ENCODE measurements at regions not wholly inside any gene's neighbourhood (a gene's known extent, or its start where the extent isn't known, plus 50 kb on each side); places are given as distances from the start of the nearest gene placed in this dataset.

DNA sequence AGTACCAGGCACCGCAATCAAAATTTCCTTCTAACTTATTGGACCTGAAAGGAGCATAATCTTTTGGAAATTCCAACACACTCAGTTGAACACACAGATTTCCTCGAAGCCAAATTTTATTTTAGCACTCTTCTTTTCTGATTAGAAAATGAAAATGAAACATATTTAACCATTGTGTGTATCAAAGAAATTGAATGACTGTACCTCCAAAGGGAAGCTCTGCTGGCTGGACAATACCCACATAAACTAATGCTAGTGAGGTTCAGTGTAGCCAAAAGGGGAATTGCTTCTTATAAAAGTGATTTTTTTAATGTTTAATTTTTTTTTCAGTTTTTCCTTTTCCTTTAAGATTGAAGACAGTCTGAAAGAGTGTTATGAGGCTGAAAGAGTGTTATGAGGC is 239.6 kb upstream of the NREP start:
- H3K36me3 ChIP-seq (ENCODE audit: control insufficient read depth in 2 of 3, insufficient read depth in 3 of 3, low read length in 3 of 3): no peaks in the 10 kb centered on the region
- intact Hi-C loops (cut with micrococcal nuclease): no loop called here
- H3K27me3 ChIP-seq (ENCODE audit: control insufficient read depth in 2 of 2, insufficient read depth in 2 of 2, low read length in 2 of 2): no peaks in the 10 kb centered on the region
- Mint-ChIP-seq H3K4me3 (no peak overlapping the region), H3K27me3 (peaks cover 0 to 27% (median 12%) of the 10 kb centered on the region in 5 donors), H3K27ac (peak overlapping the region in 1 of 9 donors; percentile 13), H3K36me3 (peaks cover 0 to 3% (median 0%) of the 10 kb centered on the region in 5 donors), H3K4me1 (no peaks in the 10 kb centered on the region), H3K9me3 (peaks cover 0 to 8% (median 2%) of the 10 kb centered on the region in 11 donors)
- ChIA-PET POLR2A (no interaction called here), CTCF (no interaction called here)
- no peak overlapping the region for H3K4me3 ChIP-seq (ENCODE audit: low read length)
- H3K9me3 ChIP-seq (ENCODE audit: control insufficient read depth in 2 of 3, low read length in 3 of 3): no peaks in the 10 kb centered on the region
- DNase-seq (no peak), ATAC-seq (no peak)
- H3K4me1 ChIP-seq (ENCODE audit: control insufficient read depth in 2 of 2, insufficient read depth in 2 of 2, low read length in 2 of 2): no peaks in the 10 kb centered on the region
- H3K27ac ChIP-seq (ENCODE audit: low read depth, low read length): no peak overlapping the region

GRCh38 chr5:111995701-111996100 is 238.7 kb upstream of the NREP start:
- CTCF ChIA-PET: no interaction called here
- Mint-ChIP-seq H3K4me1 (no peaks in the 10 kb centered on the region), H3K4me3 (no peak overlapping the region), H3K27ac (no peak overlapping the region), H3K36me3 (peaks cover 0 to 3% (median 0%) of the 10 kb centered on the region in 5 donors), H3K27me3 (peaks cover 0 to 27% (median 12%) of the 10 kb centered on the region in 5 donors), H3K9me3 (peaks cover 0 to 8% (median 2%) of the 10 kb centered on the region in 11 donors)
- DNase-seq (no peak), ATAC-seq (no peak)
- Histone ChIP-seq H3K27me3 (ENCODE audit: control insufficient read depth in 2 of 2, insufficient read depth in 2 of 2, low read length in 2 of 2) (no peaks in the 10 kb centered on the region), H3K36me3 (ENCODE audit: control insufficient read depth in 2 of 3, insufficient read depth in 3 of 3, low read length in 3 of 3) (no peaks in the 10 kb centered on the region), H3K4me3 (ENCODE audit: low read length) (no peak overlapping the region), H3K27ac (ENCODE audit: low read depth, low read length) (no peak overlapping the region), H3K9me3 (ENCODE audit: control insufficient read depth in 2 of 3, low read length in 3 of 3) (no peaks in the 10 kb centered on the region), H3K4me1 (ENCODE audit: control insufficient read depth in 2 of 2, insufficient read depth in 2 of 2, low read length in 2 of 2) (no peaks in the 10 kb centered on the region)
- POLR2A ChIA-PET: no interaction called here
- intact Hi-C loops (cut with micrococcal nuclease): no loop called here

DNA sequence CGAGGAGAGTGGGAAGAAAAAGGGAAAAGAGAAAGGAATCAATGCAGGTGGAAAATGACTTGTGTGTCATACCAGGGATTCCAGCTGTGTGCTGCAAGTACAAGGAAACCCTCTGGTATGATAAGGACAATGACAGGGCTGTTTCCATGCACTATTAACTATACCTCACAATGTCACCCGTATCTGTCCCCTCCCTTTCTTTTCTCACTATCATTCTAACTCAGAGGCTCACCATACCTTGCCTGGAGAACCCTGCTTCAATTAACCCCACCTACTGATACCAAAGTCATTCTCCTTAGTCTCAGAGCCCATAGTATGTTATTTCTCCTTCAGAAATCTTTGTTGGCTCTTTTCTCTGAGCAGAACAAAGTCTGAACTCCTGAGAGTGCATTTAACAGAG is 236.2 kb upstream of the NREP start:
- no peak overlapping the region for H3K27ac Mint-ChIP-seq
- no peak for DNase-seq
- Histone ChIP-seq H3K36me3 (ENCODE audit: control insufficient read depth in 2 of 3, insufficient read depth in 3 of 3, low read length in 3 of 3) (no peaks in the 10 kb centered on the region), H3K4me3 (ENCODE audit: low read length) (no peak overlapping the region), H3K4me1 (ENCODE audit: control insufficient read depth in 2 of 2, insufficient read depth in 2 of 2, low read length in 2 of 2) (no peaks in the 10 kb centered on the region), H3K9me3 (ENCODE audit: control insufficient read depth in 2 of 3, low read length in 3 of 3) (no peaks in the 10 kb centered on the region), H3K27ac (ENCODE audit: low read depth, low read length) (no peak overlapping the region), H3K27me3 (ENCODE audit: control insufficient read depth in 2 of 2, insufficient read depth in 2 of 2, low read length in 2 of 2) (no peaks in the 10 kb centered on the region)
- CTCF ChIA-PET: no interaction called here
- peaks cover 0 to 24% (median 11%) of the 10 kb centered on the region in 5 donors for H3K27me3 Mint-ChIP-seq
- H3K9me3 Mint-ChIP-seq: peaks cover 0 to 15% (median 8%) of the 10 kb centered on the region in 11 donors
- intact Hi-C loops (cut with micrococcal nuclease): no loop called here
- ATAC-seq: no peak
- H3K4me1 Mint-ChIP-seq: no peaks in the 10 kb centered on the region
- H3K4me3 Mint-ChIP-seq: no peak overlapping the region
- POLR2A ChIA-PET: no interaction called here
- H3K36me3 Mint-ChIP-seq: peaks cover 0 to 3% (median 0%) of the 10 kb centered on the region in 5 donors

- H3K4me1 Mint-ChIP-seq: no peaks in the 10 kb centered on the region
- POLR2A ChIA-PET: no interaction called here
These were observed 227.1 kb upstream of the NREP start for GRCh38 chr5:111984044-111984443.

GRCh38 chr5:111983459-111983858 is 226.5 kb upstream of the NREP start:
- Mint-ChIP-seq H3K27ac (no peak overlapping the region), H3K9me3 (peaks cover 0 to 8% (median 3%) of the 10 kb centered on the region in 11 donors), H3K27me3 (no peaks in the 10 kb centered on the region), H3K4me1 (no peaks in the 10 kb centered on the region), H3K36me3 (no peaks in the 10 kb centered on the region), H3K4me3 (no peak overlapping the region)
- DNase-seq (no peak), ATAC-seq (no peak)
- Histone ChIP-seq H3K4me3 (ENCODE audit: low read length) (no peak overlapping the region), H3K9me3 (ENCODE audit: control insufficient read depth in 2 of 3, low read length in 3 of 3) (no peaks in the 10 kb centered on the region), H3K27ac (ENCODE audit: low read depth, low read length) (no peak overlapping the region), H3K27me3 (ENCODE audit: control insufficient read depth in 2 of 2, insufficient read depth in 2 of 2, low read length in 2 of 2) (no peaks in the 10 kb centered on the region), H3K4me1 (ENCODE audit: control insufficient read depth in 2 of 2, insufficient read depth in 2 of 2, low read length in 2 of 2) (no peaks in the 10 kb centered on the region), H3K36me3 (ENCODE audit: control insufficient read depth in 2 of 3, insufficient read depth in 3 of 3, low read length in 3 of 3) (no peaks in the 10 kb centered on the region)
- ChIA-PET POLR2A (no interaction called here), CTCF (no interaction called here)
- intact Hi-C loops (cut with micrococcal nuclease): no loop called here

More at GRCh38 chr5:111984044-111984443, 227.1 kb upstream of the NREP start:
- no peaks in the 10 kb centered on the region for H3K36me3 ChIP-seq (ENCODE audit: control insufficient read depth in 2 of 3, insufficient read depth in 3 of 3, low read length in 3 of 3)
- Mint-ChIP-seq H3K27me3 (no peaks in the 10 kb centered on the region), H3K4me3 (no peak overlapping the region), H3K36me3 (no peaks in the 10 kb centered on the region), H3K9me3 (peaks cover 2 to 12% (median 5%) of the 10 kb centered on the region in 11 donors), H3K27ac (no peak overlapping the region)
- H3K27ac ChIP-seq (ENCODE audit: low read depth, low read length): no peak overlapping the region
- CTCF ChIA-PET: no interaction called here
- H3K4me3 ChIP-seq (ENCODE audit: low read length): no peak overlapping the region
- intact Hi-C loops (cut with micrococcal nuclease): no loop called here
- H3K27me3 ChIP-seq (ENCODE audit: control insufficient read depth in 2 of 2, insufficient read depth in 2 of 2, low read length in 2 of 2): no peaks in the 10 kb centered on the region
- DNase-seq (no peak), ATAC-seq (no peak)
- H3K4me1 ChIP-seq (ENCODE audit: control insufficient read depth in 2 of 2, insufficient read depth in 2 of 2, low read length in 2 of 2): no peaks in the 10 kb centered on the region
- no peaks in the 10 kb centered on the region for H3K9me3 ChIP-seq (ENCODE audit: control insufficient read depth in 2 of 3, low read length in 3 of 3)

DNA sequence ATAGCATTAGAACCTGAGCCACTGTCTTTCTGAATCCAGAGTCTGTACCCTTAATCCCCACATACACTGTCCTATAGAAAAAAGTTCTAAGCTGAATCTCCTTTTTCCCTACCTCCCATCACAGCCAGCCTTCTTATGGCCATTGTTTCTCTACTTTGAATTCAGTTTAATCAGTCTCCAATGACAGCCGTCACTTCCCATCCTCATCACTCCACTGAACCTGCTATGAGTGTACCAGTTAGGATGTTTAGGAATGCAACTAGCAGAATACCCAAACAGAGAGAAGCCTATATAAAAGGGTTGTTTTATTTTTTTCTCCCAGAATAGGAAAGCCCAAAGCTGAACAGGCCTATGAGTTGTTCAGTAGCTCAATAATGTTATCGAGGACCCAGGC is 220.4 kb upstream of the NREP start:
- Histone ChIP-seq H3K27me3 (ENCODE audit: control insufficient read depth in 2 of 2, insufficient read depth in 2 of 2, low read length in 2 of 2) (no peaks in the 10 kb centered on the region), H3K4me3 (ENCODE audit: low read length) (no peak overlapping the region), H3K9me3 (ENCODE audit: control insufficient read depth in 2 of 3, low read length in 3 of 3) (no peaks in the 10 kb centered on the region), H3K36me3 (ENCODE audit: control insufficient read depth in 2 of 3, insufficient read depth in 3 of 3, low read length in 3 of 3) (no peaks in the 10 kb centered on the region), H3K4me1 (ENCODE audit: control insufficient read depth in 2 of 2, insufficient read depth in 2 of 2, low read length in 2 of 2) (no peaks in the 10 kb centered on the region), H3K27ac (ENCODE audit: low read depth, low read length) (no peak overlapping the region)
- H3K4me1 Mint-ChIP-seq: no peaks in the 10 kb centered on the region
- ATAC-seq (no peak), DNase-seq (no peak)
- POLR2A ChIA-PET: no interaction called here
- no peak overlapping the region for H3K4me3 Mint-ChIP-seq
- H3K36me3 Mint-ChIP-seq: no peaks in the 10 kb centered on the region
- peaks cover 0 to 3% (median 0%) of the 10 kb centered on the region in 11 donors for H3K9me3 Mint-ChIP-seq
- H3K27ac Mint-ChIP-seq: no peak overlapping the region
- CTCF ChIA-PET: no interaction called here
- H3K27me3 Mint-ChIP-seq: peaks cover 0 to 20% (median 0%) of the 10 kb centered on the region in 5 donors
- intact Hi-C loops (cut with micrococcal nuclease): no loop called here

DNA sequence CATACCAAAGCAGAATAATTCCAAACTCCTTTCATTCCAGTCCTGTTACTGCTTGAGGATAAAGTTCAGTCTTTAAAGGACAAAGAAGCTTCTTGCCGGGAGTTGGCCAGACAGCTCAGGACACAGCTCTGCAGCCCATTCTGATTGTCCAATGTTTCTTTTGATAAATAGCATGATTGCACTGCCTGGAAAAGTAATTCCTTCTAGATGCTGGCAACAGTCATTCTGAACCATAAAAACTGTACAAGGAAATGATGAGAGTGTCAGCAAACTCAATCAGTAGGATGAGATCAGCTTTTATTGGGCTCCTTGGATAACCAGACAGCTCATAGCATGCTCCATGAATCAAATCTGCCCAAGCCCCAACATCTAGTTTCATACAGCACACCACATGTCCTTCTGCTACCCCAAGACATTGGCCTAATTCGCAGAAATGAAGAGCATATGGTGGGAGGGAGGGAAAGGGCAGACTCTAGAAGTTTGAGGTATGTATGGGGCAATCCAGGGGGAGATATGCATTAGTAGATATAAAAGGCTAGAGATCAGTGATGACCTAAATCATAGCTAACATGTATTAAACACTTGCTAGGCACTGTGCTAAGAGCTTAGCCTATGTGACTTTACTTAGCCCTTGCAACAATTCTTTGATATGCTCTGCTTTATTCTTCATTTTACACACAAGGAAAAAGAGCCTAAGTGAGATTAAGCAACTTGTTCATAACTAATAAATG is 219.9 kb upstream of the NREP start:
- ATAC-seq (no peak), DNase-seq (no peak)
- Histone ChIP-seq H3K27me3 (ENCODE audit: control insufficient read depth in 2 of 2, insufficient read depth in 2 of 2, low read length in 2 of 2) (no peaks in the 10 kb centered on the region), H3K36me3 (ENCODE audit: control insufficient read depth in 2 of 3, insufficient read depth in 3 of 3, low read length in 3 of 3) (no peaks in the 10 kb centered on the region), H3K4me1 (ENCODE audit: control insufficient read depth in 2 of 2, insufficient read depth in 2 of 2, low read length in 2 of 2) (no peaks in the 10 kb centered on the region), H3K27ac (ENCODE audit: low read depth, low read length) (no peak overlapping the region), H3K9me3 (ENCODE audit: control insufficient read depth in 2 of 3, low read length in 3 of 3) (no peaks in the 10 kb centered on the region), H3K4me3 (ENCODE audit: low read length) (no peak overlapping the region)
- Mint-ChIP-seq H3K27me3 (peaks cover 0 to 20% (median 0%) of the 10 kb centered on the region in 5 donors), H3K4me3 (no peak overlapping the region), H3K36me3 (no peaks in the 10 kb centered on the region), H3K27ac (no peak overlapping the region), H3K9me3 (peaks cover 0 to 3% (median 0%) of the 10 kb centered on the region in 11 donors), H3K4me1 (no peaks in the 10 kb centered on the region)
- intact Hi-C loops (cut with micrococcal nuclease): no loop called here
- ChIA-PET POLR2A (no interaction called here), CTCF (no interaction called here)

All from naive thymus-derived CD4-positive, alpha-beta T cell (primary cell).